ENCODE measurements at regions not wholly inside any gene's neighbourhood (a gene's known extent, or its start where the extent isn't known, plus 50 kb on each side); places are given as distances from the start of the nearest gene placed in this dataset.

DNA sequence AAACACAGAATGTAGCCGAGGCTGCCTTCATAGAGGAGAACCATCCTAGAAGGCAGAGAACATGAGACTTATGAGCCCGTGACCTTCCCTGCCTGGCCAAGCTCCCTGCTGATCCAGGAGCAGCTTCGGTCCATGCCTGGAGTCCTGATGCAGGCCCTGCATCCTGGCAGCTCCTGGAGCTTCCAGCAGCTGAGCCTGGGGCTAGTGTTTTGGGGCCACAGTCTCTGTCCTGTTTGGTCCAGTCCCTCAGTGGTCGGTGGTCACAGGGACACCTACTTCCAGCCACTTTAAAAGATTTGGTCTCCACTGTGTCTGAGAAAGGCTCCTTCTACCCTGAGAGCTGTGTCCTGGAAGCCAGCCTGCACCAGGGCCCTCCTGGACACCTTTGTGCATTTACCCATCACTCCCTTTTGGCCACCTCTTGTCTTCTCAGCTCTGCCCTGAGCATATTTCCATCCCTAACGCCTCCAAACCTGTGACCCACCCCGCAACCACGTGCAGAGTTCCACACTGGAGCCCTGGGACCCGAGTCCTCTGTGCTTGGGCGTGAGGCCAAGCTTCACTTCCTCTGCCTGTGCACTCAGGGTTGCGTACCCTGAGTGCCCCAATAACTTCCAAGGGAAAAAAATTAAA lies 315.2 kb upstream of the ZNF32 start:
- H3K9me2 ChIP-seq (replicated peaks; ENCODE audit: insufficient read depth, low read length): no peaks in the 10 kb centered on the region
- H3K36me3 ChIP-seq (replicated peaks; ENCODE audit: insufficient read depth, low read length): no peaks in the 10 kb centered on the region
- no peaks in the 10 kb centered on the region for H3F3A ChIP-seq (ENCODE audit: insufficient read depth, low read length)
- no peak overlapping the region for H3K27ac ChIP-seq (ENCODE audit: low read length)
- H3K4me1 ChIP-seq (ENCODE audit: low read length): no peaks in the 10 kb centered on the region
- H3K9ac ChIP-seq (ENCODE audit: low read length): no peak overlapping the region
- TF ChIP-seq EZH2phosphoT487 (IDR thresholded peaks at IDR 0.05; ENCODE audit: low read length) (no peak), EZH2 (optimal IDR thresholded peaks at IDR 0.05; ENCODE audit: low read depth, low read length) (no peak)
- TF ChIP-seq, protein P1, sequence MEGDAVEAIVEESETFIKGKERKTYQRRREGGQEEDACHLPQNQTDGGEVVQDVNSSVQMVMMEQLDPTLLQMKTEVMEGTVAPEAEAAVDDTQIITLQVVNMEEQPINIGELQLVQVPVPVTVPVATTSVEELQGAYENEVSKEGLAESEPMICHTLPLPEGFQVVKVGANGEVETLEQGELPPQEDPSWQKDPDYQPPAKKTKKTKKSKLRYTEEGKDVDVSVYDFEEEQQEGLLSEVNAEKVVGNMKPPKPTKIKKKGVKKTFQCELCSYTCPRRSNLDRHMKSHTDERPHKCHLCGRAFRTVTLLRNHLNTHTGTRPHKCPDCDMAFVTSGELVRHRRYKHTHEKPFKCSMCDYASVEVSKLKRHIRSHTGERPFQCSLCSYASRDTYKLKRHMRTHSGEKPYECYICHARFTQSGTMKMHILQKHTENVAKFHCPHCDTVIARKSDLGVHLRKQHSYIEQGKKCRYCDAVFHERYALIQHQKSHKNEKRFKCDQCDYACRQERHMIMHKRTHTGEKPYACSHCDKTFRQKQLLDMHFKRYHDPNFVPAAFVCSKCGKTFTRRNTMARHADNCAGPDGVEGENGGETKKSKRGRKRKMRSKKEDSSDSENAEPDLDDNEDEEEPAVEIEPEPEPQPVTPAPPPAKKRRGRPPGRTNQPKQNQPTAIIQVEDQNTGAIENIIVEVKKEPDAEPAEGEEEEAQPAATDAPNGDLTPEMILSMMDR (IDR thresholded peaks at IDR 0.05; ENCODE audit: low read length): no peak
- no peak for DNase-seq
- H3K9me3 ChIP-seq (replicated peaks; ENCODE audit: insufficient read depth, low read length): no peaks in the 10 kb centered on the region
- no peaks in the 10 kb centered on the region for H3K79me2 ChIP-seq (ENCODE audit: low read length)
- no peak overlapping the region for H2AFZ ChIP-seq (ENCODE audit: low read length)
- no peak overlapping the region for H3K4me2 ChIP-seq (ENCODE audit: low read depth, low read length)
- H3K4me3 ChIP-seq (ENCODE audit: low read length): no peak overlapping the region
- H3K27me3 ChIP-seq (replicated peaks; ENCODE audit: insufficient read depth, low read length): no peaks in the 10 kb centered on the region
- H4K20me1 ChIP-seq (ENCODE audit: insufficient read depth, low read length): no peaks in the 10 kb centered on the region

- Histone ChIP-seq H3K4me3 (ENCODE audit: low read length) (no peak overlapping the region), H3K9ac (ENCODE audit: low read length) (no peak overlapping the region), H3K27me3 (replicated peaks; ENCODE audit: insufficient read depth, low read length) (no peaks in the 10 kb centered on the region), H3K36me3 (replicated peaks; ENCODE audit: insufficient read depth, low read length) (no peaks in the 10 kb centered on the region), H4K20me1 (ENCODE audit: insufficient read depth, low read length) (no peaks in the 10 kb centered on the region), H3K4me1 (ENCODE audit: low read length) (no peaks in the 10 kb centered on the region), H3K27ac (ENCODE audit: low read length) (no peak overlapping the region), H3K9me2 (replicated peaks; ENCODE audit: insufficient read depth, low read length) (no peaks in the 10 kb centered on the region), H3K4me2 (ENCODE audit: low read depth, low read length) (no peak overlapping the region), H3K79me2 (ENCODE audit: low read length) (no peaks in the 10 kb centered on the region), H3F3A (ENCODE audit: insufficient read depth, low read length) (no peaks in the 10 kb centered on the region), H2AFZ (ENCODE audit: low read length) (no peak overlapping the region), H3K9me3 (replicated peaks; ENCODE audit: insufficient read depth, low read length) (no peaks in the 10 kb centered on the region)
- TF ChIP-seq EZH2phosphoT487 (IDR thresholded peaks at IDR 0.05; ENCODE audit: low read length): no peak
- TF ChIP-seq, protein P1 (IDR thresholded peaks at IDR 0.05; ENCODE audit: low read length): no peak
- no peak for TF ChIP-seq EZH2 (optimal IDR thresholded peaks at IDR 0.05; ENCODE audit: low read depth, low read length)
- DNase-seq: no peak
Measured at GRCh38 chr10:43963379-43963778, 314.7 kb upstream of the ZNF32 start.

DNA sequence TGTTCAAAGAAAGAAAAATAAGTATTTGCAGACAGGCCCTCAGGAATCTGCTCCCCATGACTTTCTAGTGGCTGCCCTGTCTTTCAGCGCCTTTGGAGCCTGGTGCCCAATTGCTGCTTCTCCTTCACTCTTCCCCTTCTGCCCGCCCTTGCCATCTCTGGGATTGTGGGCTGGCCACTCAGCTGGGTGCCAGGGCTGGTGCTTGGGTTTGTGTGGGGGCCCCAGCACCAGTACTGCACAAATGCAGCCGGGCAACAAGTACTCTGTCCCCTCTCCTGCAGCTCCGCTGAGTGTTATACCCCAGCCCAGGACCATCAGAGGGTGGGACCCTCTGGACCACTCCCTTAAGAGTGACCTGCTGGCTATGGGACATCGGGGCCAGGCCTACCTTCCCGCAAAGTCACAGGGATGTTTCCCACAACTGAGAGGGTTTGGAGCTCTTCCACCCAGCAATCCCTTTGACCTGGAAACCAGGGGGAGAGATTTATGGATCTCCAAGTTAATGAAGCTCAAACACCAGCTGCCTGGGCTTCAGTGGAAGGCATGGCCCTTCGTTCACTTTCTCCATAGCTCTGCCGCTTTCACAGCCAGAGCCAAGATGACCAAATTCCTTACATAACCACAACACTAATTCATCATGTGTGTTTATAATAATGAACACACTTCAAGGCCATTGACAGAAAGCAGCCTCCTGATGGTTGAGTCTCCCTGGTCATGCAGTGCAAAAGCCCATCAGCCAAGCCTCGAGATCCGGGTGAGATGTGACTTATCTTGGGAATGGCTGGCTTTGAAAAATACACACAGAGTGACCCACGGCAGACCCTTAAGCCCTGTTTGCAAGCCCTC lies 313.9 kb upstream of the ZNF32 start:
- TF ChIP-seq EZH2phosphoT487 (IDR thresholded peaks at IDR 0.05; ENCODE audit: low read length) (no peak), EZH2 (optimal IDR thresholded peaks at IDR 0.05; ENCODE audit: low read depth, low read length) (no peak)
- TF ChIP-seq, protein P1 (IDR thresholded peaks at IDR 0.05; ENCODE audit: low read length): no peak
- DNase-seq: no peak
- Histone ChIP-seq H3K27ac (ENCODE audit: low read length) (no peak overlapping the region), H3F3A (ENCODE audit: insufficient read depth, low read length) (no peaks in the 10 kb centered on the region), H3K79me2 (ENCODE audit: low read length) (no peaks in the 10 kb centered on the region), H3K9ac (ENCODE audit: low read length) (no peak overlapping the region), H3K36me3 (replicated peaks; ENCODE audit: insufficient read depth, low read length) (no peaks in the 10 kb centered on the region), H2AFZ (ENCODE audit: low read length) (no peak overlapping the region), H3K9me3 (replicated peaks; ENCODE audit: insufficient read depth, low read length) (no peaks in the 10 kb centered on the region), H3K9me2 (replicated peaks; ENCODE audit: insufficient read depth, low read length) (no peaks in the 10 kb centered on the region), H3K27me3 (replicated peaks; ENCODE audit: insufficient read depth, low read length) (no peaks in the 10 kb centered on the region), H3K4me2 (ENCODE audit: low read depth, low read length) (no peak overlapping the region), H3K4me1 (ENCODE audit: low read length) (no peaks in the 10 kb centered on the region), H4K20me1 (ENCODE audit: insufficient read depth, low read length) (no peaks in the 10 kb centered on the region), H3K4me3 (ENCODE audit: low read length) (no peak overlapping the region)
